ENCODE measurements at regions not wholly inside any gene's neighbourhood (a gene's known extent, or its start where the extent isn't known, plus 50 kb on each side); places are given as distances from the start of the nearest gene placed in this dataset.

DNA sequence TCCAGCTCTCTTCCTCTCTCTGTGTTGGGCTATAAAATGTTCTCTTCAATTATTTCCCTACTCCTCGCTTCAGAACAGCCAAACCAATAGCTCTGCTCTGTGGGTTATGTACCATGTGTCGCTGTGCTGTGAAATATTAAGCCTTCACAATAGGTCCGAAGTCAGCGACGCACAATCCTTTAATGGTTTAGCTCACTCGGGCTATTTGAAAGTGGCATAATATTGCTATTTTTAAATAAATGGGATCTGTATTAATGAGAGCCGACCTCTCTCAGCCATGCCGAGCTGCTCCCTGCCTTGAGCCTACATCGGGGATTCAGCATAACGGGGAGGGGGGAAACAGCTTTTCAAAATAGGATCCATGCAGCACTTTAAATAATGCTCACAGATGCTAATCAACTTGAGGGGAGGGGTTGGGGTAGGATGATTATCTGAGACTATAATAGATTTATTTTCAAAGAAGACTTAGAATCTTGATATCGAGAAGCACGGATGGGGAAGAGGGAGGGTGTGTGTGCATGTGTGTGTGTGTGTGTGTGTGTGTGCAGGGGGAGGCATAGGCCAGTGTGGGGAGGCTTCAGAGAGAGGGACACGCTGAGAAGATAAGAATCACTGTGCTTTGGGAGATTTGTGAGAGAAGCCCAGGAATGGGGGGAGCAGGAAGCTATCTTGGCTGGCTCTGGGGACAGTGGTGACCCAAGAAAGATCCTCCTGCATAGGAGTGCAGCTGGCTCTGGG lies 271.5 kb downstream of the NXPE2 start:
- CTCF ChIA-PET, result no interaction called here
- H2AFZ ChIP-seq (ENCODE audit: low read length), result no peak overlapping the region
- TF ChIP-seq EZH2 (IDR thresholded peaks at IDR 0.05; ENCODE audit: low read length, unreplicated experiment) (no peak), EZH2phosphoT487 (IDR thresholded peaks at IDR 0.05; ENCODE audit: borderline replicate concordance, low read length) (no peak), CTCF (conservative IDR thresholded peaks at IDR 0.05; ENCODE audit: low read depth, low read length) (no peak)
- H4K20me1 ChIP-seq (ENCODE audit: low read length), result no peaks in the 10 kb centered on the region
- H3K9me2 ChIP-seq (replicated peaks; ENCODE audit: low read length), result no peaks in the 10 kb centered on the region
- H3K4me3 ChIP-seq (ENCODE audit: low read length), result no peak overlapping the region
- no peak for ATAC-seq
- no peaks in the 10 kb centered on the region for H3K27me3 ChIP-seq (ENCODE audit: low read length)
- no TSS peak for BruUV-seq (replicated peaks)
- no peaks in the 10 kb centered on the region for H3K79me2 ChIP-seq (ENCODE audit: low read length)
- no peak overlapping the region for H3K27ac ChIP-seq (ENCODE audit: low read length)
- DNase-seq, result no peak
- POLR2A ChIA-PET (ENCODE audit: unreplicated experiment), result no interaction called here
- H3F3A ChIP-seq (ENCODE audit: low read length, unreplicated experiment), result no peaks in the 10 kb centered on the region
- no peak overlapping the region for H3K9ac ChIP-seq (ENCODE audit: low read length)
- H3K4me2 ChIP-seq (ENCODE audit: low read length), result no peak overlapping the region
- H3K36me3 ChIP-seq (ENCODE audit: low read depth, low read length), result no peaks in the 10 kb centered on the region
- no peaks in the 10 kb centered on the region for H3K4me1 ChIP-seq (ENCODE audit: insufficient read depth, low read length)
- intact Hi-C loops (cut with micrococcal nuclease), result no loop called here
- peaks cover 10% of the 10 kb centered on the region for H3K9me3 ChIP-seq (ENCODE audit: low read length)

DNA sequence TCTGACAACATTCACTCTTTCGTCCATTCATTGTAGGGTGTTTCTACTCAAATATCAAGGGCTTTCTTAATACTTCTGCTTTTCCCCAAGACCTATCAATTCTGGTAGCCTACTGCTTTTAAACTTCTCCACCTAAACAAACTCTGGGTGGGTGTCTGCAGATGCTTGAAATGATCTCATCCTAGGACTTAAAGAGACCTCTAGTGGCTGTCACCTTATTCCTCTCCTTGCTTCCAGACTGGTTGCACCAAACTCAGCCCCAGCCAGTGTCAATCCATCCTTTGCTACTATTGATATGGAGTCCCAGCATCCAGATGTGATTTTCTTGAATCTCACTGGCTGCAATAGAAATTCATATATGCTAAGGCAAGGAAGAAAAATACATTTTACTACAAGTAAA lies 274.7 kb downstream of the NXPE2 start:
- Histone ChIP-seq H3K4me3 (ENCODE audit: low read length) (no peak overlapping the region), H2AFZ (ENCODE audit: low read length) (no peak overlapping the region), H3K4me2 (ENCODE audit: low read length) (no peak overlapping the region), H3K9ac (ENCODE audit: low read length) (no peak overlapping the region), H3K27ac (ENCODE audit: low read length) (no peak overlapping the region), H3K9me2 (replicated peaks; ENCODE audit: low read length) (no peaks in the 10 kb centered on the region), H3K79me2 (ENCODE audit: low read length) (no peaks in the 10 kb centered on the region), H3K9me3 (ENCODE audit: low read length) (peaks cover 27% of the 10 kb centered on the region), H3K27me3 (ENCODE audit: low read length) (no peaks in the 10 kb centered on the region), H4K20me1 (ENCODE audit: low read length) (no peaks in the 10 kb centered on the region), H3K4me1 (ENCODE audit: insufficient read depth, low read length) (no peaks in the 10 kb centered on the region), H3F3A (ENCODE audit: low read length, unreplicated experiment) (no peaks in the 10 kb centered on the region), H3K36me3 (ENCODE audit: low read depth, low read length) (no peaks in the 10 kb centered on the region)
- CTCF ChIA-PET, result no interaction called here
- DNase-seq (no peak), ATAC-seq (no peak)
- BruUV-seq (replicated peaks), result no TSS peak
- POLR2A ChIA-PET (ENCODE audit: unreplicated experiment), result no interaction called here
- TF ChIP-seq EZH2phosphoT487 (IDR thresholded peaks at IDR 0.05; ENCODE audit: borderline replicate concordance, low read length) (no peak), CTCF (conservative IDR thresholded peaks at IDR 0.05; ENCODE audit: low read depth, low read length) (no peak), EZH2 (IDR thresholded peaks at IDR 0.05; ENCODE audit: low read length, unreplicated experiment) (no peak)
- intact Hi-C loops (cut with micrococcal nuclease), result no loop called here

DNA sequence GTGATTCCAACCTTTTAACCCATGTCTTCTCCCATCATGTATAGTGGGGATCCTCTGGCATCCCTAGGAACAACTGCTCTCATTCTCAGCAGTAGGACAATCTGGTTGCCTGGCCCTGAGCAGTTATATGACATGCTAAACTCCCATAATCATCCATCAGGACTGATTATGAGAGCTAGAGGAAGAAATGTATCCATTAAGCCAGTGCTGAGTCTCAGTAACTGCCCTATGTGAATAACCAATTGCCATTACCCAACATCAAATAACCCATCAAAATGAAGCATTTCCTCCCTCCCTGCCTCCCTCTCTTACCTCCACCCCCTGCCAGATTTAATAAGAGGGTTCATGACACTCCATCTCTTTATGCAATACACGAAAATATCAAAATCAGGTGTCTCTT lies 277.6 kb downstream of the NXPE2 start:
- no peak for DNase-seq
- Histone ChIP-seq H2AFZ (ENCODE audit: low read length) (no peak overlapping the region), H3K79me2 (ENCODE audit: low read length) (no peaks in the 10 kb centered on the region), H3K36me3 (ENCODE audit: low read depth, low read length) (no peaks in the 10 kb centered on the region), H3K9ac (ENCODE audit: low read length) (no peak overlapping the region), H3K9me3 (ENCODE audit: low read length) (peaks cover 28% of the 10 kb centered on the region), H3K4me3 (ENCODE audit: low read length) (no peak overlapping the region), H3K27me3 (ENCODE audit: low read length) (no peaks in the 10 kb centered on the region), H3F3A (ENCODE audit: low read length, unreplicated experiment) (no peaks in the 10 kb centered on the region), H3K4me1 (ENCODE audit: insufficient read depth, low read length) (no peaks in the 10 kb centered on the region), H4K20me1 (ENCODE audit: low read length) (no peaks in the 10 kb centered on the region), H3K27ac (ENCODE audit: low read length) (no peak overlapping the region), H3K4me2 (ENCODE audit: low read length) (no peak overlapping the region), H3K9me2 (replicated peaks; ENCODE audit: low read length) (no peaks in the 10 kb centered on the region)
- TF ChIP-seq CTCF (conservative IDR thresholded peaks at IDR 0.05; ENCODE audit: low read depth, low read length), result no peak
- no peak for TF ChIP-seq EZH2phosphoT487 (IDR thresholded peaks at IDR 0.05; ENCODE audit: borderline replicate concordance, low read length)
- TF ChIP-seq EZH2 (IDR thresholded peaks at IDR 0.05; ENCODE audit: low read length, unreplicated experiment), result no peak
- ATAC-seq, result no peak
- no TSS peak for BruUV-seq (replicated peaks)
- ChIA-PET POLR2A (ENCODE audit: unreplicated experiment) (no interaction called here), CTCF (no interaction called here)
- intact Hi-C loops (cut with micrococcal nuclease), result no loop called here

All from PC-3 (cell line).